HG03025 (cell line): ENCODE measurements at regions not wholly inside any gene's neighbourhood (a gene's known extent, or its start where the extent isn't known, plus 50 kb on each side); places are given as distances from the start of the nearest gene placed in this dataset.
"Not testable (repeated sequence)": the region's sequence is repeated elsewhere in the genome, so short reads cannot be mapped to it uniquely, and the experiment has no call there.

ENCODE experiments used
- ATAC-seq: cut with Tn5 transposase; IDR thresholded peaks from one replicate; pipeline ENCODE4 v1.9.1; 2021; ENCODE audit warnings: mild to moderate bottlenecking, moderate library complexity; ENCODE audit not compliant: unreplicated experiment, low FRiP score

GRCh38 chr2:67567886-67568285 lies 170.8 kb downstream of the ETAA1 start:
- no peak for ATAC-seq

- no peak for ATAC-seq
Observed at GRCh38 chr2:67570611-67571010, 173.5 kb downstream of the ETAA1 start.

- ATAC-seq: no peak
Observed at GRCh38 chr2:67571785-67572718, 174.9 kb downstream of the ETAA1 start.

GRCh38 chr2:67572721-67573435 lies 175.7 kb downstream of the ETAA1 start:
- ATAC-seq: no peak

- ATAC-seq: no peak
Observed at GRCh38 chr2:67574230-67574629, 177.1 kb downstream of the ETAA1 start.

- ATAC-seq: no peak
Observed at GRCh38 chr2:67576226-67576625, 179.1 kb downstream of the ETAA1 start.

- no peak for ATAC-seq
Observed at GRCh38 chr2:67576991-67577390, 179.9 kb downstream of the ETAA1 start.

GRCh38 chr2:67579216-67579615 lies 182.1 kb downstream of the ETAA1 start:
- no peak for ATAC-seq

- no peak for ATAC-seq
Observed at GRCh38 chr2:67579806-67580205, 182.7 kb downstream of the ETAA1 start.

- ATAC-seq: no peak
Observed at GRCh38 chr2:67581751-67582150, 184.6 kb downstream of the ETAA1 start.

GRCh38 chr2:67583185-67583584 lies 186.1 kb downstream of the ETAA1 start:
- no peak for ATAC-seq

- ATAC-seq: no peak
Observed at GRCh38 chr2:67585400-67585799, 188.3 kb downstream of the ETAA1 start.

- not testable (repeated sequence) for ATAC-seq
Observed at GRCh38 chr2:67589121-67589520, 192.0 kb downstream of the ETAA1 start.

- not testable (repeated sequence) for ATAC-seq
Observed at GRCh38 chr2:67594522-67594921, 197.4 kb downstream of the ETAA1 start.

- ATAC-seq: no peak
Observed at GRCh38 chr2:67596871-67597270, 199.7 kb downstream of the ETAA1 start.

- ATAC-seq: no peak
Observed at GRCh38 chr2:67599561-67599960, 202.4 kb downstream of the ETAA1 start.

- no peak for ATAC-seq
Observed at GRCh38 chr2:67600222-67600871, 203.2 kb downstream of the ETAA1 start.

- ATAC-seq: no peak
Observed at GRCh38 chr2:67600946-67601345, 203.8 kb downstream of the ETAA1 start.

- no peak for ATAC-seq
Observed at GRCh38 chr2:67604360-67604759, 207.2 kb downstream of the ETAA1 start.

- ATAC-seq: no peak
Observed at GRCh38 chr2:67612576-67613042, 215.5 kb downstream of the ETAA1 start.

GRCh38 chr2:67613227-67613626 lies 216.1 kb downstream of the ETAA1 start:
- no peak for ATAC-seq
